SJCRH30 (cell line): ENCODE measurements at regions not wholly inside any gene's neighbourhood (a gene's known extent, or its start where the extent isn't known, plus 50 kb on each side); places are given as distances from the start of the nearest gene placed in this dataset.
"Not testable (repeated sequence)": the region's sequence is repeated elsewhere in the genome, so short reads cannot be mapped to it uniquely, and the experiment has no call there.

Source experiments
- DNase-seq, 2 experiments: peaks; one replicate each; pipeline ENCODE4 v3.0.0-alpha.2; 2015 to 2020
- H3K27ac ChIP-seq: fragments of 250-450 bp; sonication (Bioruptor Pico); 2 replicates; pipeline ENCODE4 v1.5.1; 2020; ENCODE audit warnings: mild to moderate bottlenecking, moderate library complexity
- H3K27me3 ChIP-seq: fragments of 250-450 bp; sonication (Bioruptor Pico); 2 replicates; pipeline ENCODE4 v1.5.1; 2020; ENCODE audit warnings: mild to moderate bottlenecking, moderate library complexity
- H3K36me3 ChIP-seq: fragments of 250-450 bp; sonication (Bioruptor Pico); 2 replicates; pipeline ENCODE4 v1.5.1; 2020; ENCODE audit warnings: mild to moderate bottlenecking, moderate library complexity
- H3K4me1 ChIP-seq: fragments of 250-450 bp; sonication (Bioruptor Pico); 2 replicates; pipeline ENCODE4 v1.5.1; 2020; ENCODE audit warnings: mild to moderate bottlenecking, moderate library complexity
- H3K4me3 ChIP-seq: fragments of 250-450 bp; sonication (Bioruptor Pico); 2 replicates; pipeline ENCODE4 v1.5.1; 2020; ENCODE audit warnings: mild to moderate bottlenecking, moderate library complexity
- H3K9me3 ChIP-seq: fragments of 250-450 bp; sonication (Bioruptor Pico); replicated peaks from 2 replicates; pipeline ENCODE4 v1.5.1; 2020; ENCODE audit warnings: mild to moderate bottlenecking, moderate library complexity

DNA sequence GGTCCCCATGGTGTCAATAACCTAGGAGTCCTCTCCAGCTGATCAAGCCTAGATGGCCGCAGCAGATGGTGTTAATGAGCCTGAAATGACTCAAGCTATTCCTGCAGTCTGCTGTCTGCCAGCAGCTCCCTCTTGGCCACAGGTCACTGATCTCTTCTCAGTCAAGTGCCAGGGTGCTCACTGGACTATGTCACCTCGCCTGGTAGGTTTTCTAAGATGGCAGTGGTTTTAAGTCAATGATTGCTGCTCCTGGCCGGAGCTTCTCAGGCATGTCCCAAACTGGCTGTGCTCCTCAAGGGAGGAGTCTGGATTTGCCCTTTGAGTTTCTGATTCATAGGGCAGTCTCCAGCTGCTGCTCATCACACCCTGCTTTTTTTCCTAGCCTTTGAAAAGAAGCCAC lies 58.6 kb upstream of the SHISA6 start:
- Histone ChIP-seq H3K27ac (no peak overlapping the region), H3K4me1 (no peaks in the 10 kb centered on the region), H3K4me3 (no peak overlapping the region), H3K27me3 (no peaks in the 10 kb centered on the region), H3K9me3 (no peaks in the 10 kb centered on the region), H3K36me3 (no peaks in the 10 kb centered on the region)
- DNase-seq: no peak

- H3K27ac ChIP-seq: no peak overlapping the region
- H3K4me1 ChIP-seq: no peaks in the 10 kb centered on the region
- H3K36me3 ChIP-seq: no peaks in the 10 kb centered on the region
- H3K27me3 ChIP-seq: no peaks in the 10 kb centered on the region
- no peak for DNase-seq
- H3K4me3 ChIP-seq: no peak overlapping the region
- no peaks in the 10 kb centered on the region for H3K9me3 ChIP-seq
Measured at GRCh38 chr17:11178581-11178980, 62.4 kb upstream of the SHISA6 start.

DNA sequence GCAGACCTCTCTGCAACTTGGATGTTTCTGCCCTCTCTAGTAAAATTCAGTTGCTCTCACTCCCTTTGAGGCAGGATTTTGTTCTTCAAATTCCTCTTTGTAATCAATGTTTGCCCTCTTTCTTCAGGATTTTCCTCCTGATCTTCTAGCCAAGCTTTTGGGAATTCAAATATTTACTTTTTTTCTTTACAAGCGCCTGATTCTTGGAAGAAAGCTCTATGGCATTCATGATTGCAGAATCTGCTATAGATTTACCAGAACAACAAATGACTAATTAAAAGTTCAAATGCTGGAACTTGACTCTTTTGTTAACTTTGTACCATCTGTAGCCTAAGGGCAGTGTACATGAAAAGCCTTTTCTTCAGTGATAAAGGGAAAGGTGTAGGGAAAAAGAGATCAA lies 63.7 kb upstream of the SHISA6 start:
- Histone ChIP-seq H3K4me3 (no peak overlapping the region), H3K9me3 (no peaks in the 10 kb centered on the region), H3K27ac (no peak overlapping the region), H3K27me3 (no peaks in the 10 kb centered on the region), H3K36me3 (no peaks in the 10 kb centered on the region), H3K4me1 (no peaks in the 10 kb centered on the region)
- no peak for DNase-seq

DNA sequence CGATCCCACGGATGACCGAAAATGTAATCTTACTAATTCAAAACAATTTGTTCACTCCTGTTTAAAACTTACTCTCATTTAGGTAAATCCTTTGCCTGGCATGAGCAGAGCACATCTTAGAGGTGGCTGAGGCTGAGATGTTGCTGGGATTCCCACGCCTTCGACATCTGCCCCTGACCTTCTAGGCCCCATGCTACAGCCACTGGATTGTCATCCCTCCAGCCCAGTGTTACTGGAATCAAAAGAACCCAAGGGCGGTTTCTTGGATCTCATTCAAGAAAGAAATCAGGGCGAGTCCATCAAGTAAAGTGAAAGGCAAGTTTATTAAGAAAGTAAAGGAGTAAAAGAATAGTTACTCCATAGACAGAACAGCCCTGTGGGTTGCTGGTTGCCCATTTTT lies 64.5 kb upstream of the SHISA6 start:
- Histone ChIP-seq H3K4me1 (no peaks in the 10 kb centered on the region), H3K9me3 (no peaks in the 10 kb centered on the region), H3K27me3 (no peaks in the 10 kb centered on the region), H3K27ac (no peak overlapping the region), H3K36me3 (no peaks in the 10 kb centered on the region), H3K4me3 (no peak overlapping the region)
- no peak for DNase-seq

GRCh38 chr17:11170881-11171280 lies 70.1 kb upstream of the SHISA6 start:
- no peaks in the 10 kb centered on the region for H3K36me3 ChIP-seq
- H3K4me3 ChIP-seq: no peak overlapping the region
- DNase-seq: no peak
- H3K27me3 ChIP-seq: no peaks in the 10 kb centered on the region
- H3K9me3 ChIP-seq: no peaks in the 10 kb centered on the region
- no peaks in the 10 kb centered on the region for H3K4me1 ChIP-seq
- H3K27ac ChIP-seq: no peak overlapping the region

DNA sequence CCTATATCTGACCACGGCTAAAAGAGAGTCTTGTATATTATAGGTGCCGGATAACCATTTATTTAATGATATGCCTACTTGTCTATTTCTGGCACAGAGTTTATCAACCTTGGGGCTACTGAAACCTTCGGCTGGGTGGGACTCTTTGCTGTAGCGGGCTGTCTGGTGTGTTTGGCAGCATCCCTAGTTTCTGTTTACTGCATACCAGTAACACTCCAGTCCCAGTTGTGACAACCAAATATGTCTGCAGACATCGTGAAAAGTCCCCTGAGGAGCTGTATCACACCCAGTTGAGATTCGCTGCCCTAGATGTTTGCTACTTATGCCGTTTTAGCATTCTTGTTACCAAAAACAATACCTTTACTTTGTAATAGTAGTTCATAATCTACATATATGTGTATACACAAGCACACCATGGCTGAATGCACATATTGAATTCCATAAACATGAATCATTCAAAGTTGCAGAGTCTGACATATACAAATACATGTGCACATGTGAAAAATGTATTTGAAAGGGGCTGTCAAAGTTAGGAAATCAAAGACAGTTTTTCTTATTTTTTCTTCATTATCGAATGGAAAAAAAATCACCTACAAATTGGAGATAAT lies 89.1 kb upstream of the SHISA6 start:
- H3K27ac ChIP-seq: no peak overlapping the region
- H3K36me3 ChIP-seq: no peaks in the 10 kb centered on the region
- H3K9me3 ChIP-seq: no peaks in the 10 kb centered on the region
- no peaks in the 10 kb centered on the region for H3K27me3 ChIP-seq
- no peaks in the 10 kb centered on the region for H3K4me1 ChIP-seq
- no peak for DNase-seq
- H3K4me3 ChIP-seq: no peak overlapping the region

- H3K9me3 ChIP-seq, H3K27me3 ChIP-seq, H3K4me3 ChIP-seq, H3K4me1 ChIP-seq, H3K27ac ChIP-seq, H3K36me3 ChIP-seq, DNase-seq: not testable (repeated sequence)
Measured at GRCh38 chr17:11150906-11151511, 90.0 kb upstream of the SHISA6 start.

DNA sequence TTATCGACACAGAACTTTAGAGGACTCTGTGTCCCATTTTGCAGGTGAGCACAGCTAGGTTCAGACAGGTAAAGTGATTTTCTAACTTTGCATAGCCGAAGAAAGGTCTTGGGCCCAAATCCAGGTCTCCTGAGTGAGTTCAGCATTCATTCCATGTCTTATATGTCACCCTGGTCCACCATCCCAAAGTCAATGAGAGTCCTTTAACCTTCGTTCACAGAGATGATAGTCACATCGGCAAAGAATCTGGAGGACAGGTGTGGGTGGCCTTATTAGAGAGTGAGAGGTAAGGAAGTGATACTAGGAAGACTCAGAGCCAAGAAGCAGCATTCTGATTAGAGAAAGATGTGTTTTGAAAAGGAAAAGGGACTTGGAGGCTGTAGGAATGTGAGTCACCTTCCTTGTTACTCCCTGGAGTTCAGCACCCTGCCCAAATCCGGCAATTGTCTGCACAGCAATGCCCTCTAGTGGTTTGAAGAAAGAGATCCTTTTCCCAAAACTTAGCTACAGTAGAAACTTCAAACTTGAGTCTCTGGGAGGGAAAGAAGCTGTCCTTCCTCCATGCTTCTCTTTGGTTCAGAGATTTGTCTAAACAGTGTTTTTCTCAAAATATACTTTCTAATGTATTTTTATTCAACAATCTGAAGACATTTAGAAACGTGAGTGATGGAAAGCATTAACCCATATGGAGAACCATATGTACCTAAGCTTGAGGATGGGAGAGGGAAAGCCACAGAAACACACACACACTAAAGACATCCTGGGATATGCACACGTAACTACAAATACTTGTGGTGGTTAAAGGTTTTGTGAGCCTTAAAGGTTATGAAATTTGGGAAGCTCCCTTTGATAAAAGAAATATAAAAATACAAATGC lies 96.4 kb upstream of the SHISA6 start:
- no peaks in the 10 kb centered on the region for H3K9me3 ChIP-seq
- no peaks in the 10 kb centered on the region for H3K4me1 ChIP-seq
- no peak overlapping the region for H3K27ac ChIP-seq
- no peaks in the 10 kb centered on the region for H3K27me3 ChIP-seq
- H3K4me3 ChIP-seq: no peak overlapping the region
- DNase-seq: peak; percentile 7 to 38
- H3K36me3 ChIP-seq: no peaks in the 10 kb centered on the region

DNA sequence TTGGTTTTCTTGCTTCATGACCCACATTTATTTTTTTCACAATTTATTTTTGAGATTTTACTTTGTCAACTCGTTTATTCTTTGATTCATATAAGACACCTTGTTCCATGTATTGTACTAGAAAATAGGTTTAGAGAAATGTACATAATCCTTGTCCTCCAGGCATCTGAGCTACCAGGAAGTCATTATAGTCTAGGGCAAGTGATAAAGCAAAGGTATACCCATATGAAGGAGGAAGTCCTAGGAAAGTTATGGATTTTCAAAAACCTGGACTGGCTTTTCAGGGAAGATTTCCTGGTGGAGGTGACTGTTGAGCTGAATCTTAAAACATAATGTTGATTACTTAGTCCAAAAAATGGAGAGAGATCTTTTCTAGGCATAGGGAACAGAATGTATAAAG lies 98.8 kb upstream of the SHISA6 start:
- no peaks in the 10 kb centered on the region for H3K36me3 ChIP-seq
- no peaks in the 10 kb centered on the region for H3K4me1 ChIP-seq
- H3K4me3 ChIP-seq: no peak overlapping the region
- no peak for DNase-seq
- no peak overlapping the region for H3K27ac ChIP-seq
- H3K9me3 ChIP-seq: no peaks in the 10 kb centered on the region
- no peaks in the 10 kb centered on the region for H3K27me3 ChIP-seq

DNA sequence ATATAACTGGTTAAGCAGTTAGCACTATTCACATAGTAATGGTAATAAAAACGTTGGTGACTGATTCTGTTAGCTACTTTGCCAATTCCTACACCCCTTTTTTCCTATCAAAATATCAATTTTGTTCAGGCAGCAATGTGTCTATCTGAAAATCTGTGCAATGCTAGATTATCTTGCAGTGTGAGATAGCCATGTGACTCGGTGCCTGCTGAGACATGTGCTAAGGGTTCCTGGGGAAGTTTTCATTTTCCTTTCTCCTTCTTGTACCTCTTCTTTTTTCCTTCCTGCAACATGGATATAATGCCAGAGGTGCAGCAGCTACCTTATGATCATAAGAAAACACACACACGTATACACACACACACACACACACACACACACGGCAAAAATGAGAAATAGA lies 100.5 kb upstream of the SHISA6 start:
- no peak for DNase-seq
- H3K36me3 ChIP-seq: no peaks in the 10 kb centered on the region
- no peaks in the 10 kb centered on the region for H3K4me1 ChIP-seq
- no peaks in the 10 kb centered on the region for H3K9me3 ChIP-seq
- no peaks in the 10 kb centered on the region for H3K27me3 ChIP-seq
- H3K27ac ChIP-seq: no peak overlapping the region
- H3K4me3 ChIP-seq: no peak overlapping the region

GRCh38 chr17:11140043-11140442 lies 101.0 kb upstream of the SHISA6 start:
- Histone ChIP-seq H3K4me1 (no peaks in the 10 kb centered on the region), H3K27ac (no peak overlapping the region), H3K4me3 (no peak overlapping the region), H3K9me3 (no peaks in the 10 kb centered on the region), H3K36me3 (no peaks in the 10 kb centered on the region), H3K27me3 (no peaks in the 10 kb centered on the region)
- no peak for DNase-seq

GRCh38 chr17:11138023-11138422 lies 103.0 kb upstream of the SHISA6 start:
- no peak overlapping the region for H3K27ac ChIP-seq
- no peaks in the 10 kb centered on the region for H3K36me3 ChIP-seq
- no peak for DNase-seq
- H3K27me3 ChIP-seq: no peaks in the 10 kb centered on the region
- no peaks in the 10 kb centered on the region for H3K9me3 ChIP-seq
- no peaks in the 10 kb centered on the region for H3K4me1 ChIP-seq
- no peak overlapping the region for H3K4me3 ChIP-seq

- H3K4me1 ChIP-seq: no peaks in the 10 kb centered on the region
- H3K36me3 ChIP-seq: no peaks in the 10 kb centered on the region
- no peaks in the 10 kb centered on the region for H3K27me3 ChIP-seq
- no peak overlapping the region for H3K4me3 ChIP-seq
- no peak for DNase-seq
- no peaks in the 10 kb centered on the region for H3K9me3 ChIP-seq
- no peak overlapping the region for H3K27ac ChIP-seq
Measured at GRCh38 chr17:11135819-11136218, 105.2 kb upstream of the SHISA6 start.

DNA sequence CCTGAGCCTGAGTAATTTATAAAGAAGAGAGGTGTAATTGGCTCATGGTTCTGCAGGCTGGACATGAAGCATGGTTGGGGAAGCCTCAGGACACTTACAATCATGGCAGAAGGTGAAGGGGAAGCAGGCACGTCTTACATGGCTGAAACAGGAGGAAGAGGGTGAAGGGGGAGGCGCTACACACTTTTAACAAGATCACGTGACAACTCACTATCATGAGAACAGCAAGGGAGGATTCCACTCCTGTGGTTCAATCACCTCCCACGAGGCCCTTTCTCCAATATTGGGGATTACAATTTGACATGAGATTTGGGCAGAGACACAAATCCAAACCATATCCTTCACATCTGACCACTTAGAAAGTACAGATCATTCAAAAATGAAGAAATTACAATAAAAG lies 110.6 kb upstream of the SHISA6 start:
- H3K4me1 ChIP-seq: no peaks in the 10 kb centered on the region
- H3K9me3 ChIP-seq: no peaks in the 10 kb centered on the region
- no peak overlapping the region for H3K4me3 ChIP-seq
- DNase-seq: no peak
- no peak overlapping the region for H3K27ac ChIP-seq
- no peaks in the 10 kb centered on the region for H3K36me3 ChIP-seq
- no peaks in the 10 kb centered on the region for H3K27me3 ChIP-seq

DNA sequence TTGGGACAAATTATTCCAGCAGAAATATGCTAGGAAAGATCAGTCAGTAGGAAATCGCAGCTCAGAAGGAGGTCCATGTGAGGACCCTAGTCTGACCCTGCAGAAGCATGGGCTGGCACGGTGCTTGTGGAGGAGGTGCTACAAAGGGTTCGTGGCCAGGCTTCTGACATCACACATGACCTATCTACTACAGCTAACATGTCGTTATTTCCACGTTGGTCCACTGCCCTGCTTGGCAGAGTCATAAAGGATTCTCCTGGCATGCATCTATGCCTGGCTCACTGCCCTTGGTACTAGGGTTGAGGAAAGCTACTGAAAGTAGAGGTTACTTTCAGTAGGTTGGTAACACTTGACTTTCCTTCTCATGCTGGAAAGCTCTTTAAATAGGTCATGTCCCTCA lies 118.1 kb upstream of the SHISA6 start:
- H3K4me1 ChIP-seq: no peaks in the 10 kb centered on the region
- no peaks in the 10 kb centered on the region for H3K27me3 ChIP-seq
- H3K4me3 ChIP-seq: no peak overlapping the region
- H3K36me3 ChIP-seq: no peaks in the 10 kb centered on the region
- H3K9me3 ChIP-seq: no peaks in the 10 kb centered on the region
- no peak for DNase-seq
- H3K27ac ChIP-seq: no peak overlapping the region
